Activated CD8-positive, alpha-beta memory T cell treated with anti-CD3 and anti-CD28 coated beads for 48 hours (primary cell): ENCODE measurements at regions not wholly inside any gene's neighbourhood (a gene's known extent, or its start where the extent isn't known, plus 50 kb on each side); places are given as distances from the start of the nearest gene placed in this dataset.
"Not testable (repeated sequence)": the region's sequence is repeated elsewhere in the genome, so short reads cannot be mapped to it uniquely, and the experiment has no call there.

Experiments
- DNase-seq, 3 experiments: peaks; one replicate each; pipeline ENCODE4 v3.0.0-alpha.2; 2020; ENCODE audit warnings: low read depth in 2 of 3, low spot score in 2 of 3

GRCh38 chr18:52242711-52243110 lies 97.3 kb upstream of the DCC start:
- DNase-seq = no peak

DNA sequence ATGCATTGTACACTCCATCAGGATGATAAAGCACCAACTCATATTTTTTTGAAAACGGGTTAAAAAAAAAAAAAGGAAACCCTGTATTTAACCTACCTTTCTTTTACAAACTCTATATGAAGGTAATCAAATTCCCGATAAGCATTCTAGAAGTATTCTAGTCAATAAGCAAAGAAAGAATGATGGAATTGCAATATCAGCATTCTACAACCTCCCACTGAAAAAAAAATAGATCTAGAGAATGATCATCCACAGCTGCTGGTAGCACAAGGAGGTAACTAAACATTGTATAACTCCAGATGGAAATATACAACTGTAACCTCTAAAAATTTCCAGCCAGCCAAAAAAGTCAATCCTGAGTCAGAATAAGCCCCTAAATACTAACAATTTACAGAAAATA lies 95.3 kb upstream of the DCC start:
- no peak for DNase-seq

- no peak for DNase-seq
Measured at GRCh38 chr18:52254367-52254766, 85.6 kb upstream of the DCC start.

DNA sequence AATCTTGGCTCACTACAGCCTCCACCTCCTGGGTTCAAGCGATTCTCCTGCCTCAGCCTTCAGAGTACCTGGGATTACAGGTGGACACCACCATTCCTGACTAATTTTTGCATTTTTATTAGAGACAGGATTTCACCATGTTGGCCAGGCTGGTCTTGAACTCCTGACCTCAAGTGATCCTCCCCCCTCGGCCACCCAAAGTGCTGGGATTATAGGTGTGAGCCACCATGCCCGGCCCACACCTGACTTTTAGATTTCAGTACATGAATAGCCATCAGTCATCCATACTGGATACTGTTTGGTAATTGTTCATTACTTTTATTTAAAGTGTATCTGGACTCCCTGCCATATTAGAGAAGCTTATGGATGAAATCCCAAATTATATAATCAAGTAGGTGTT lies 82.6 kb upstream of the DCC start:
- DNase-seq = not testable (repeated sequence)

DNA sequence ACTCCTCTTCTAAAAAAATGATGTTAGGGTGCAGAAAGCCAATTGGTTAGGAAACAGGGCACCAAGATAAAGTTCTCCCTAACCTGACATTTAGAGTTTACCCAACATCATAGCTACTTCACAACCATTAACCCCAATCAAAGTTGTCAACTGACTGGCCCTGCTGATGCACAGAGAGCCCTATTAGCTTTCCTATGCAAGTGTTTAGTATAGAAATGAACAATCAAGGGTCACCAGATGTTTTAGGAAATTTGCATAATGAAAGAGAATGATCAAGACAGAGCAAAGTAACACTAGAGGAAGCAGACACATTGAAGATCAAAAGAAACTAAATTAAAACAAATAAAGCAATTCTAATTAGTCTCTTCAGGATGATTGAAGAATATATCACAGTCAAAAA lies 64.2 kb upstream of the DCC start:
- no peak for DNase-seq

GRCh38 chr18:52277785-52278184 lies 62.2 kb upstream of the DCC start:
- no peak for DNase-seq

DNA sequence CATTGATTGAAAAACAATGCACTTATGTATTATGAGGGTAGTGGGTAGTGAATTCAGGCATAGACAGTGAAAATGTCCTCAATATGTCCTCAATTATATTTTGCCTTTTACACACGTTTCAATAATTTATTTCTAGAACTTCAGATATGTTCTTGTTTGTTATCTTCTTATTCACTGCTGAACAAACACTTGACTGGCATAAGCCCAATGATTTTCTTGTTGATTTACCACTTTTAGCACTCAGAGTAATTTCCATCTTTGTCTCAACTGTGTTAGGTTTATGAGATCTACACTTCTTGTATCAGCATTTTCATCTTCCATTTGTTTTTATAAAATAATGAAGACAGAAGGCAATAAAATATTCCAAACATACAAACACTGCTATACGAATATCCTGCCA lies 61.8 kb upstream of the DCC start:
- DNase-seq = no peak

- DNase-seq = no peak
Measured at GRCh38 chr18:52280702-52281101, 59.3 kb upstream of the DCC start.

GRCh38 chr18:52283927-52284326 lies 56.1 kb upstream of the DCC start:
- no peak for DNase-seq

DNA sequence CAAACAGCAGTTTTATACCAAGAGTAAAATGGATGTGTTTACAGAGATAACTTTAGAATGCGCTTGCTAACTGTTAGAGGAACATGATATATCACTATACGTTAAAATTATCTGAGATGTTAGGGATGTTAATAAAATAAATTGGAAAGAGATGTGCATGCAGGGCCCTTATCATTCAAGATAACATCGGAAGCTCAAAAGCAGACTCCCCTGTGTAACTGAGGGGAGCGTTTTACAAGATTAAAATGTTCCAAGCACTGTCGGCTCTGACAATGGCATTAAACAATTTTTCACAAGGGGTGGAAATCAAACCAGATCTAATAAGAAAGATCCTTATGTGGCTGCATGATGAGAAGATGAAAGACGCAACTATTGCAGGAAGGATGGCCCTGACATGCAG lies 53.3 kb upstream of the DCC start:
- no peak for DNase-seq

GRCh38 chr18:52287151-52287550 lies 52.8 kb upstream of the DCC start:
- no peak for DNase-seq

GRCh38 chr18:52288403-52289004 lies 51.5 kb upstream of the DCC start:
- no peak for DNase-seq

DNA sequence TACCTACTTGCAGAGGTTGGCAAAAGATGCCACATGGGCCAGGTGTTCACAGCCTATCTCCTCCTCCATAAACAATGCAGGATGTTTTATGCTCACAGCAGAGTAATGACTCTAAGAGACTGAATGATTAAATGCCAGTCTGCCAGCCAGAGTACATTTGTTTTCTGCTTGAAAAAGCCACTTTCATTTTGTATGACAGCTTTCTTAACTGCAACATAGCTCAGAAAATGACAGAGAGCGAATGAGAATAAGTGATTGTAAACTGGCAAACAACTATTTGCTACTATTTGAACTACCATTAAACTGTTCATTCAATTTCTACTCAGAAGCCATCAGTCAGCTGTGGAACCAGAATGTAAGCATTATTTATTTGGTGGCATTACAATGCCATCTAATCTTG lies 50.6 kb upstream of the DCC start:
- DNase-seq = no peak
